Lower lobe of right lung (tissue), 2 donors: ENCODE measurements at regions not wholly inside any gene's neighbourhood (a gene's known extent, or its start where the extent isn't known, plus 50 kb on each side); places are given as distances from the start of the nearest gene placed in this dataset.
"Not testable (repeated sequence)": the region's sequence is repeated elsewhere in the genome, so short reads cannot be mapped to it uniquely, and the experiment has no call there.

Experiments
- ATAC-seq, 2 donors: fragments of 200-7000 bp; cut with Tn5 transposase; one replicate each; pipeline ENCODE4 v1.9.1; 2020 to 2022; ENCODE audit warnings: mild to moderate bottlenecking in 2 of 2, moderate library complexity in 2 of 2
- DNase-seq: peaks from one replicate; pipeline ENCODE4 v3.0.0-alpha.2; 2020
- H3K27ac ChIP-seq: fragments of 200-600 bp; one replicate; pipeline ENCODE4 v1.8.0; 2022
- H3K27me3 ChIP-seq: fragments of 200-600 bp; one replicate; pipeline ENCODE4 v1.8.0; 2022; ENCODE audit warnings: low read depth
- H3K36me3 ChIP-seq: fragments of 200-600 bp; one replicate; pipeline ENCODE4 v1.8.0; 2022; ENCODE audit warnings: mild to moderate bottlenecking
- H3K4me1 ChIP-seq: fragments of 200-600 bp; one replicate; pipeline ENCODE4 v1.8.0; 2022
- H3K4me3 ChIP-seq: fragments of 200-600 bp; one replicate; pipeline ENCODE4 v1.8.0; 2022; ENCODE audit warnings: mild to moderate bottlenecking
- H3K9me3 ChIP-seq: fragments of 200-600 bp; one replicate; pipeline ENCODE4 v1.8.0; 2022
- intact Hi-C: fragments of 100-400 bp; cut with DNase I; formaldehyde crosslinking; loops from one replicate; pipeline ENCODE4 v1.11.0; 2022
- TF ChIP-seq, protein P1 (sequence below): fragments of 200-600 bp; IDR thresholded peaks from one replicate; pipeline ENCODE4 v1.8.0; 2022; ENCODE audit warnings: antibody characterized with exemption, mild to moderate bottlenecking
- donor health status: DM: no; HTN: yes; CAD: no; lungs with severe emphysema.

GRCh38 chr7:35975851-35976454 lies 175.1 kb downstream of the SEPTIN7 start:
- Histone ChIP-seq H3K36me3 (no peaks in the 10 kb centered on the region), H3K4me3 (no peak overlapping the region), H3K4me1 (no peaks in the 10 kb centered on the region), H3K27me3 (no peaks in the 10 kb centered on the region), H3K27ac (no peak overlapping the region), H3K9me3 (no peaks in the 10 kb centered on the region)
- TF ChIP-seq, protein P1, sequence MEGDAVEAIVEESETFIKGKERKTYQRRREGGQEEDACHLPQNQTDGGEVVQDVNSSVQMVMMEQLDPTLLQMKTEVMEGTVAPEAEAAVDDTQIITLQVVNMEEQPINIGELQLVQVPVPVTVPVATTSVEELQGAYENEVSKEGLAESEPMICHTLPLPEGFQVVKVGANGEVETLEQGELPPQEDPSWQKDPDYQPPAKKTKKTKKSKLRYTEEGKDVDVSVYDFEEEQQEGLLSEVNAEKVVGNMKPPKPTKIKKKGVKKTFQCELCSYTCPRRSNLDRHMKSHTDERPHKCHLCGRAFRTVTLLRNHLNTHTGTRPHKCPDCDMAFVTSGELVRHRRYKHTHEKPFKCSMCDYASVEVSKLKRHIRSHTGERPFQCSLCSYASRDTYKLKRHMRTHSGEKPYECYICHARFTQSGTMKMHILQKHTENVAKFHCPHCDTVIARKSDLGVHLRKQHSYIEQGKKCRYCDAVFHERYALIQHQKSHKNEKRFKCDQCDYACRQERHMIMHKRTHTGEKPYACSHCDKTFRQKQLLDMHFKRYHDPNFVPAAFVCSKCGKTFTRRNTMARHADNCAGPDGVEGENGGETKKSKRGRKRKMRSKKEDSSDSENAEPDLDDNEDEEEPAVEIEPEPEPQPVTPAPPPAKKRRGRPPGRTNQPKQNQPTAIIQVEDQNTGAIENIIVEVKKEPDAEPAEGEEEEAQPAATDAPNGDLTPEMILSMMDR, result peak; percentile 83
- intact Hi-C loops, result loop anchor here (10.0 kb wide), 1 partner anchor 61 kb away; no protein-coding TSS in a partner anchor
- no peak for DNase-seq
- ATAC-seq, result peak; percentile 84 to 87

DNA sequence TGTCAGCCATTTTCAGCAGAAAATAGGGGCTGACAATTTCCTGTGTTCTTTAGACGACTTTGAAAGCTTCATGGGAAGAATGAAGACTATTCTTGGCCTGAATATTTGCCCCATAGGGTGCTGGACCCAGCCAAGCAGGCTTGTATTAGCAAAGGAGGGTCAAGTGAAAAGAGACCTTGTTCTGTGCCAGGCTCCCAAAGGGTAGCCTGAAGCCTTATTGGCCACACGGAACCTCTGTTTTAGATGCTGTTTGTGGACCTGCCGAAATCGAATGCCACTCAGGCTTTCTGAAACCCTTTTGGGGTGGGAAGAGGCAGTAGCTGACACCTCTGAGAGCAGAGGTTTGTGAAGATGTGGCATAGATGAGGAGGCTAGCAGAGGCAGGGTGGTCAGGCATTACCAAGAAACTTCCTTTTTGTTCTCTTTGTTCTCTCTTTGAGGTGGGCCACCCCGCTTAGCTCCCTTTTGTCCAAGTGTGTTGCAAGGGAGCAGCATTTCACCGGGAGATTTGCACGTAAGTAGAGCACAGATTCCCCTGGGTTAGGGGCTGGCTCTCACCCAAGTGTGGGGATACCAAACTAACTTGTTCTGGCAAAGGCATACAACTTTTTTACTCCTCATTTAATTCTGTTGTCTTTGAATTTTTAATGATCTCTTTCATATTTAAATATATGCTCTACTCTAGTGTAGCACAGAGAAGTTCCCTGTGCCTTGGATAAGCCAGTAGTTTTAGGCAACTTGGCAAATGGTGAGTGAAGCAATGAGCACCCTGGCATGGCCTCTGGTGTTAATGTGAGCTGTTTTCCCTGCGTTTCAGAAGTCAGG lies 174.0 kb upstream of the EEPD1 start:
- DNase-seq, H3K9me3 ChIP-seq, H3K4me3 ChIP-seq, H3K36me3 ChIP-seq, H3K27me3 ChIP-seq, H3K4me1 ChIP-seq, ATAC-seq, H3K27ac ChIP-seq: not testable (repeated sequence)
- intact Hi-C loops, result loop anchor here (10.0 kb wide), 1 partner anchor 64 kb away; no protein-coding TSS in a partner anchor

- intact Hi-C loops, result no loop called here
- Histone ChIP-seq H3K36me3 (no peaks in the 10 kb centered on the region), H3K27me3 (no peaks in the 10 kb centered on the region), H3K4me1 (no peaks in the 10 kb centered on the region), H3K4me3 (no peak overlapping the region), H3K27ac (no peak overlapping the region), H3K9me3 (no peaks in the 10 kb centered on the region)
- DNase-seq (no peak), ATAC-seq (no peak)
- TF ChIP-seq, protein P1, result no peak
Measured at GRCh38 chr7:35982600-35982999, 170.5 kb upstream of the EEPD1 start.

DNA sequence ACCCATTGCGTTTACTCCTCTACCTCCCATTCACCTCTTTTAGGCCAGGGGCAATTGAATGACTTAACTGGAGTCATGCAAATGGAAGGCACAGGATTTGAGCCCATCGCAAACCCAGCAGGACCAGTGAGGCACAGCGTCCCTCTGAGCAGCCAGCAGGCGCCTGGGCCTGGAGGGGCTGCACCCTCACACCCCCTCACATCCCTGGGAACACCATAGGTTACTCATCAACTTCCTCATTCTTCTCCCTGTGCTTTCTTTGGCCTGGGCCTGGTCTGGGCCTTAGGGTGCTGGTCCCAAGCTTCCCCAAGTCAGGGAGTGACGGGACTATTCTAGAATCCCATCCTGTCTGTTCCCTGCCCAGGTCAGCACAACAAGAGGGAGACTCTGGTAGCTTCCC lies 169.4 kb upstream of the EEPD1 start:
- no peaks in the 10 kb centered on the region for H3K27me3 ChIP-seq
- no peaks in the 10 kb centered on the region for H3K4me1 ChIP-seq
- H3K27ac ChIP-seq, result no peak overlapping the region
- TF ChIP-seq, protein P1, result no peak
- intact Hi-C loops, result no loop called here
- no peak for DNase-seq
- H3K4me3 ChIP-seq, result no peak overlapping the region
- no peaks in the 10 kb centered on the region for H3K9me3 ChIP-seq
- no peaks in the 10 kb centered on the region for H3K36me3 ChIP-seq
- ATAC-seq, result no peak

DNA sequence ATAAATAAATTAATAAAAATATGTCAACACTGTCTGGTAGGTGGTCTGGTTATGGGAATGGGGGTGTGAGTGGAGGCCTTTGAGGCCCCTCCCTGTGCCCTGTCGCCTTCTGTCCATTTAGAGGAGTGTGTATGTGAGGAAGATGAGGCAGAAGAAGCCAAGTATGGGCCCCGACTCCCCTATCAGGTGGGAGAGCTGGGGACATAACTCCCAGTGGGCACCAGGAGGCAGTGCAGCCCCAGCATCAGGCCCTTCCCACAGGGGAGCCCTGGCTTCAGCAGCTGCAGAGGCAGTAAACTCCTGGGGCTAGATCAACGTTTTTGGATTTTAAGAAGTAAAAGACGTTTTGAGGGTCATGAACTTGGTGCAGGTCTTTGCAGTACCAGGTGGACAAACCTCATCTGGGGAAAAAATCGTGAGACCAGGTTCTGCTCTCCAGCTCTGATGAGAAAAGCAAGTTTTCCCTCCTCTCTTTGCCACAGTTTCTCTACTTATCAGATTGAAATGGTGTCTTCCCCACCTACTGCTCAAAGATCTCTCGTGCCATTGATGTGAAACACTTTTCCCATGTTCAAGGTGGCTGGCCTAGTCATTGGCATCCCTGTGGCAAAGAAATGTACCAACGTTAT lies 167.8 kb upstream of the EEPD1 start:
- no peaks in the 10 kb centered on the region for H3K36me3 ChIP-seq
- ATAC-seq, result peak; percentile 91 to 94
- no peak overlapping the region for H3K27ac ChIP-seq
- DNase-seq, result peak; percentile 86
- no peaks in the 10 kb centered on the region for H3K4me1 ChIP-seq
- TF ChIP-seq, protein P1, result peak; percentile 93
- no peak overlapping the region for H3K4me3 ChIP-seq
- no peaks in the 10 kb centered on the region for H3K27me3 ChIP-seq
- no peaks in the 10 kb centered on the region for H3K9me3 ChIP-seq
- intact Hi-C loops, result loop anchor here (5.0 kb wide), 1 partner anchor 307 kb away; no protein-coding TSS in a partner anchor
